Aorta (tissue), 5 donors: ENCODE measurements at regions not wholly inside any gene's neighbourhood (a gene's known extent, or its start where the extent isn't known, plus 50 kb on each side); places are given as distances from the start of the nearest gene placed in this dataset.

Source experiments
- ATAC-seq: fragments of 200-7000 bp; cut with Tn5 transposase; one replicate; pipeline ENCODE4 v1.9.1; 2022; ENCODE audit warnings: moderate library complexity; ENCODE audit not compliant: low FRiP score
- DNase-seq, 2 donors: peaks; one replicate each; pipeline ENCODE4 v3.0.0-alpha.2; 2020
- H3K27ac ChIP-seq, 2 donors: one replicate each; pipeline ENCODE4 v1.5.1; 2013; ENCODE audit warnings: low read length in 2 of 2, mild to moderate bottlenecking in 2 of 2, moderate library complexity in 2 of 2, control low read depth in 1 of 2, inconsistent platforms in 1 of 2, low read depth in 1 of 2
- H3K27me3 ChIP-seq, 2 donors: one replicate each; pipeline ENCODE4 v1.6.1; 2013; ENCODE audit warnings: control low read depth in 1 of 2, low read length in 1 of 2, mild to moderate bottlenecking in 1 of 2, moderate library complexity in 1 of 2; ENCODE audit not compliant: insufficient read depth in 2 of 2, control insufficient read depth in 1 of 2
- H3K36me3 ChIP-seq, 2 donors: one replicate each; pipeline ENCODE4 v1.6.1; 2013; ENCODE audit warnings: control low read depth in 1 of 2, low read length in 1 of 2, mild to moderate bottlenecking in 1 of 2; ENCODE audit not compliant: insufficient read depth in 2 of 2, control insufficient read depth in 1 of 2
- H3K4me1 ChIP-seq, 2 donors: one replicate each; pipeline ENCODE4 v1.6.1; 2013; ENCODE audit warnings: low read length in 2 of 2, control low read depth in 1 of 2, mild to moderate bottlenecking in 1 of 2, moderate library complexity in 1 of 2; ENCODE audit not compliant: insufficient read depth in 2 of 2, control insufficient read depth in 1 of 2
- H3K4me3 ChIP-seq, 2 donors: one replicate each; pipeline ENCODE4 v1.5.1; 2013; ENCODE audit warnings: low read length in 2 of 2, control low read depth in 1 of 2, mild to moderate bottlenecking in 1 of 2
- H3K9me3 ChIP-seq: one replicate; pipeline ENCODE4 v1.6.1; 2013; ENCODE audit warnings: mild to moderate bottlenecking, low read length; ENCODE audit not compliant: control insufficient read depth
- WGBS, 2 donors: extraction: QIAGEN DNeasy Blood & Tissue Kit; methylation state at CpG; one replicate each; pipeline ENCODE4 v1.1.7; 2013; 5-methylcytosine and 5-hydroxymethylcytosine counted together
- intact Hi-C, 2 donors: fragments of 100-400 bp; cut with DNase I; formaldehyde crosslinking; loops; one replicate each; pipeline versions ENCODE4 v1.14.2 to v1.15.0; 2022
- donor health status: healthy with polysubstance abuse.
- donor health status: Bipolar disorder and iron deficiency.
- donor health status: DM: no; HTN: no; CAD: no.
- donor health status: DM: no; HTN: no; CAD: no.
- donor health status: DM: yes; HTN: yes; CAD: no.

GRCh38 chr7:4319280-4319679, 362.8 kb upstream of the FOXK1 start:
- no peak for ATAC-seq
- WGBS, 2 donors = 79 to 80% methylated on average over 11 of the region's 11 CpGs
- no peaks in the 10 kb centered on the region for H3K9me3 ChIP-seq
- H3K4me3 ChIP-seq = no peak overlapping the region
- H3K4me1 ChIP-seq = no peaks in the 10 kb centered on the region
- peaks cover 0 to 3% of the 10 kb centered on the region in 2 donors for H3K27me3 ChIP-seq
- H3K36me3 ChIP-seq = no peaks in the 10 kb centered on the region
- intact Hi-C loops = no loop called here
- DNase-seq = no peak
- H3K27ac ChIP-seq = no peak overlapping the region

GRCh38 chr7:4325732-4326131, 356.4 kb upstream of the FOXK1 start:
- no peak overlapping the region for H3K27ac ChIP-seq
- H3K9me3 ChIP-seq = no peaks in the 10 kb centered on the region
- intact Hi-C loops = no loop called here
- DNase-seq = no peak
- no peak for ATAC-seq
- no peaks in the 10 kb centered on the region for H3K27me3 ChIP-seq
- no peaks in the 10 kb centered on the region for H3K4me1 ChIP-seq
- H3K36me3 ChIP-seq = no peaks in the 10 kb centered on the region
- WGBS, 2 donors = 85 to 93% methylated on average over 8 of the region's 8 CpGs
- H3K4me3 ChIP-seq = no peak overlapping the region

GRCh38 chr7:4331711-4332110, 350.4 kb upstream of the FOXK1 start:
- H3K27ac ChIP-seq = no peak overlapping the region
- intact Hi-C loops = no loop called here
- H3K9me3 ChIP-seq = no peaks in the 10 kb centered on the region
- WGBS, 2 donors = 89 to 94% methylated on average over 8 of the region's 8 CpGs
- no peak overlapping the region for H3K4me3 ChIP-seq
- DNase-seq (no peak), ATAC-seq (no peak)
- H3K4me1 ChIP-seq = no peaks in the 10 kb centered on the region
- H3K36me3 ChIP-seq = no peaks in the 10 kb centered on the region
- no peaks in the 10 kb centered on the region for H3K27me3 ChIP-seq

GRCh38 chr7:4338556-4338955, 343.5 kb upstream of the FOXK1 start:
- 91 to 92% methylated on average over 7 of the region's 7 CpGs for WGBS, 2 donors
- no peaks in the 10 kb centered on the region for H3K36me3 ChIP-seq
- no peaks in the 10 kb centered on the region for H3K4me1 ChIP-seq
- DNase-seq (no peak), ATAC-seq (no peak)
- intact Hi-C loops = no loop called here
- peaks cover 5% of the 10 kb centered on the region for H3K9me3 ChIP-seq
- H3K27me3 ChIP-seq = peaks cover 0 to 3% of the 10 kb centered on the region in 2 donors
- no peak overlapping the region for H3K4me3 ChIP-seq
- H3K27ac ChIP-seq = no peak overlapping the region

- intact Hi-C loops = no loop called here
- WGBS, 2 donors = 73 to 74% methylated on average over 24 of the region's 24 CpGs
- DNase-seq (no peak), ATAC-seq (no peak)
- H3K4me1 ChIP-seq = no peaks in the 10 kb centered on the region
- no peak overlapping the region for H3K27ac ChIP-seq
- no peak overlapping the region for H3K4me3 ChIP-seq
- H3K27me3 ChIP-seq = peaks cover 0 to 4% of the 10 kb centered on the region in 2 donors
- peaks cover 13% of the 10 kb centered on the region for H3K9me3 ChIP-seq
- no peaks in the 10 kb centered on the region for H3K36me3 ChIP-seq
Observed at GRCh38 chr7:4343272-4344247, 338.5 kb upstream of the FOXK1 start.

- no peak for DNase-seq
- peaks cover 0 to 4% of the 10 kb centered on the region in 2 donors for H3K27me3 ChIP-seq
- H3K27ac ChIP-seq = no peak overlapping the region
- H3K36me3 ChIP-seq = no peaks in the 10 kb centered on the region
- WGBS, 2 donors = 70 to 87% methylated on average over 5 of the region's 5 CpGs
- intact Hi-C loops = no loop called here
- ATAC-seq = no peak
- no peaks in the 10 kb centered on the region for H3K4me1 ChIP-seq
- H3K4me3 ChIP-seq = no peak overlapping the region
- peaks cover 13% of the 10 kb centered on the region for H3K9me3 ChIP-seq
Observed at GRCh38 chr7:4345004-4345403, 337.1 kb upstream of the FOXK1 start.

GRCh38 chr7:4352069-4352468, 330.0 kb upstream of the FOXK1 start:
- Histone ChIP-seq H3K27me3 (no peaks in the 10 kb centered on the region), H3K4me3 (no peak overlapping the region), H3K9me3 (no peaks in the 10 kb centered on the region), H3K36me3 (no peaks in the 10 kb centered on the region), H3K4me1 (no peaks in the 10 kb centered on the region), H3K27ac (no peak overlapping the region)
- 81 to 87% methylated on average over 1 of the region's 1 CpG for WGBS, 2 donors
- intact Hi-C loops = no loop called here
- ATAC-seq (no peak), DNase-seq (no peak)

- H3K9me3 ChIP-seq = no peaks in the 10 kb centered on the region
- no peaks in the 10 kb centered on the region for H3K27me3 ChIP-seq
- ATAC-seq (no peak), DNase-seq (no peak)
- H3K4me1 ChIP-seq = no peaks in the 10 kb centered on the region
- no peak overlapping the region for H3K27ac ChIP-seq
- intact Hi-C loops = no loop called here
- H3K4me3 ChIP-seq = no peak overlapping the region
- 50 to 58% methylated on average over 5 of the region's 5 CpGs for WGBS, 2 donors
- H3K36me3 ChIP-seq = no peaks in the 10 kb centered on the region
Observed at GRCh38 chr7:4361774-4362173, 320.3 kb upstream of the FOXK1 start.

- intact Hi-C loops = no loop called here
- 84 to 91% methylated on average over 12 of the region's 12 CpGs for WGBS, 2 donors
- H3K36me3 ChIP-seq = no peaks in the 10 kb centered on the region
- no peak overlapping the region for H3K4me3 ChIP-seq
- peaks cover 0 to 5% of the 10 kb centered on the region in 2 donors for H3K4me1 ChIP-seq
- peaks cover 4% of the 10 kb centered on the region for H3K9me3 ChIP-seq
- H3K27ac ChIP-seq = no peak overlapping the region
- DNase-seq (no peak), ATAC-seq (no peak)
- no peaks in the 10 kb centered on the region for H3K27me3 ChIP-seq
Observed at GRCh38 chr7:4383584-4383983, 298.5 kb upstream of the FOXK1 start.
